Retinal pigment epithelial cell (primary cell): ENCODE measurements at regions not wholly inside any gene's neighbourhood (a gene's known extent, or its start where the extent isn't known, plus 50 kb on each side); places are given as distances from the start of the nearest gene placed in this dataset.

Source experiments
- DNase-seq: peaks from one replicate; pipeline ENCODE4 v3.0.0-alpha.2; 2010; ENCODE audit warnings: low read depth
- H3K4me3 ChIP-seq: 2 replicates; pipeline ENCODE4 v1.5.1; 2011; ENCODE audit warnings: mild to moderate bottlenecking, low read length, control low read depth, moderate library complexity
- CTCF ChIP-seq: conservative IDR thresholded peaks from 2 replicates; pipeline ENCODE4 v1.5.1; 2011; ENCODE audit warnings: low read depth, low read length, control low read depth, inconsistent platforms

GRCh38 chr15:94125698-94126097, 105.7 kb upstream of the MCTP2 start:
- no peak for DNase-seq
- no peak for TF ChIP-seq CTCF
- no peak overlapping the region for H3K4me3 ChIP-seq

GRCh38 chr15:94125156-94125555, 106.2 kb upstream of the MCTP2 start:
- H3K4me3 ChIP-seq = no peak overlapping the region
- no peak for DNase-seq
- no peak for TF ChIP-seq CTCF

GRCh38 chr15:94122516-94122915, 108.8 kb upstream of the MCTP2 start:
- no peak overlapping the region for H3K4me3 ChIP-seq
- TF ChIP-seq CTCF = no peak
- DNase-seq = no peak

- no peak overlapping the region for H3K4me3 ChIP-seq
- peak; percentile 98 for TF ChIP-seq CTCF
- peak; percentile 60 for DNase-seq
Measured at GRCh38 chr15:94119923-94120775, 111.2 kb upstream of the MCTP2 start.

GRCh38 chr15:94119298-94119811, 112.0 kb upstream of the MCTP2 start:
- DNase-seq = no peak
- no peak for TF ChIP-seq CTCF
- H3K4me3 ChIP-seq = no peak overlapping the region

- no peak for DNase-seq
- H3K4me3 ChIP-seq = no peak overlapping the region
- no peak for TF ChIP-seq CTCF
Measured at GRCh38 chr15:94110476-94111130, 120.8 kb upstream of the MCTP2 start.
